Stimulated activated naive B cell treated with anti-CD40 and anti-IgM and Interleukin-4, amounts not matched to agents 10 μg/mL and 1 μg/mL and 100 μg/mL, for 72 hours (primary cell): ENCODE measurements at regions not wholly inside any gene's neighbourhood (a gene's known extent, or its start where the extent isn't known, plus 50 kb on each side); places are given as distances from the start of the nearest gene placed in this dataset.

Experiments used
- ATAC-seq, 2 donors: fragments of 150-1000 bp; cut with Tn5 transposase; replicated peaks; 2 replicates each; pipeline ENCODE4 v1.10.0; 2021; ENCODE audit warnings: moderate library complexity in 1 of 2
- DNase-seq: peaks from one replicate; pipeline ENCODE4 v3.0.0; 2021
- H3K27ac Mint-ChIP-seq: one replicate; pipeline ENCODE4 v1.8.0; 2022; ENCODE audit warnings: mild to moderate bottlenecking, mixed read lengths
- H3K27me3 Mint-ChIP-seq, 2 donors: one replicate each; pipeline ENCODE4 v1.8.0; 2022; ENCODE audit warnings: mixed read lengths in 2 of 2
- H3K36me3 Mint-ChIP-seq, 2 donors: one replicate each; pipeline ENCODE4 v1.8.0; 2022; ENCODE audit warnings: mixed read lengths in 2 of 2, mild to moderate bottlenecking in 1 of 2
- H3K4me1 Mint-ChIP-seq, 2 donors: one replicate each; pipeline ENCODE4 v1.8.0; 2022; ENCODE audit warnings: mixed read lengths in 2 of 2, mild to moderate bottlenecking in 1 of 2
- H3K4me3 Mint-ChIP-seq, 2 donors: one replicate each; pipeline ENCODE4 v1.8.0; 2022; ENCODE audit warnings: mild to moderate bottlenecking in 2 of 2, mixed read lengths in 2 of 2, moderate library complexity in 1 of 2
- H3K9me3 Mint-ChIP-seq, 2 donors: one replicate each; pipeline ENCODE4 v1.8.0; 2022; ENCODE audit warnings: mixed read lengths in 2 of 2, mild to moderate bottlenecking in 1 of 2

DNA sequence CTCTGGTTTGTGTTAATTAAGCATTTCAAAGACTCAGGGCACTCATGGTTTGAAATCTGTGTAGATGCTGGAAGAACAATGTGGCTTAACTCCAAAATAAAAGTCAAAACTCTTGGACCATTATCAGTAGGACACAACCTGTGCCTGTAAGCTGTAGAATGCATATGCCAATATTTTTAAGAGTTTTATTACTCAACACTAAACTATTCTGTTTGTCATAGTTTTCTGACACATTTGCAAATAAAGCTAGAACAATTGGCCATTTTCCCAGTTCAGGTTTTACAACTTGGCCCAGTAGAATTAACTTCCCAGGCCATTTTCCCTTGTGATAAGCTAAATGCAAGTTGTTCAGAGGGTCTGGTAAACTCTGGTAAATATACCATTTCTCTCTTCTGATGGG is 713.1 kb downstream of the CBLN2 start:
- DNase-seq (no peak), ATAC-seq (no peak)
- Mint-ChIP-seq H3K27ac (no peak overlapping the region), H3K4me3 (no peak overlapping the region), H3K36me3 (no peaks in the 10 kb centered on the region), H3K4me1 (no peaks in the 10 kb centered on the region), H3K27me3 (no peaks in the 10 kb centered on the region), H3K9me3 (no peaks in the 10 kb centered on the region)

DNA sequence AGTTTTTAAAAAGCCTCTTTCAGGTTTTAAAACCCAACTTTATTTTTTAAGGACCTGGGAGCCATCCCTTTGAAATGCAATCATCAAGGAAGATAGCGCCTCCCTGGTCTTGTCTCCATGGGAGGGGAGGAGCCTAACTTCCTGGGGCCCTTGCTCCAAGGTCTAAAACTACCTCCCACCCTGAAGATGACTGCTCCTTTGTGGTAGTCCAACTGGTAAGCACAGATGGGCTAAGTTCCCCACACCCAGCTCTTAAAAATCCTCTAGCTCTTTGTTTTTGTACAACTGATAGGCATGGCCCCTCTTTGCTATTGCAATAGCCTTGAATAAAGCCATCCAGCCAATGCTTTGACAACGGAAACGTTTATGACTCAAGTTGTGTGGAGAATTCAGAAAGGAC is 716.8 kb downstream of the CBLN2 start:
- Mint-ChIP-seq H3K9me3 (peaks cover 0 to 3% of the 10 kb centered on the region in 2 donors), H3K4me3 (no peak overlapping the region), H3K36me3 (no peaks in the 10 kb centered on the region)

DNA sequence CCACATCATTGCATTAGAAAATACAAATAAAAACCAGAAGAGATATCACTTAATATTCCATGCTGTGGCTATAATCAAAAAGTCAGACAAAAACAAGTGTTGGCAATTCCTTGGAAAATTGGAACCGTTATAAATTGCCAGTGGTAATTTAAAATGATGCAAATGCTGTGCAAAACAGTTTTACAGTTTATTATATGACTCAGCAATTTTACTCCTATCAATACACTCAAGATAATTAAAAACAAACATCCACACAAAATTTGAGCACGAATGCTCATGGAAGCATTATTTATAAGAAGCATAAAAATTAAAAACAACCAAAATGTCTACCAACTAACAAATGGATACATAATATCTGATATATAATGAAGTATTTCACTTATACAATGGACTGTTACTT is 728.8 kb downstream of the CBLN2 start:
- no peaks in the 10 kb centered on the region for H3K36me3 Mint-ChIP-seq
- H3K27me3 Mint-ChIP-seq = no peaks in the 10 kb centered on the region
- no peak overlapping the region for H3K27ac Mint-ChIP-seq
- no peak overlapping the region for H3K4me3 Mint-ChIP-seq
- no peaks in the 10 kb centered on the region for H3K4me1 Mint-ChIP-seq
- no peaks in the 10 kb centered on the region for H3K9me3 Mint-ChIP-seq
- DNase-seq = no peak
- ATAC-seq = no peak

More for the DNA sequence above, 716.8 kb downstream of the CBLN2 start:
- H3K4me1 Mint-ChIP-seq = no peaks in the 10 kb centered on the region
- no peaks in the 10 kb centered on the region for H3K27me3 Mint-ChIP-seq
- DNase-seq (no peak), ATAC-seq (no peak)
- no peak overlapping the region for H3K27ac Mint-ChIP-seq

DNA sequence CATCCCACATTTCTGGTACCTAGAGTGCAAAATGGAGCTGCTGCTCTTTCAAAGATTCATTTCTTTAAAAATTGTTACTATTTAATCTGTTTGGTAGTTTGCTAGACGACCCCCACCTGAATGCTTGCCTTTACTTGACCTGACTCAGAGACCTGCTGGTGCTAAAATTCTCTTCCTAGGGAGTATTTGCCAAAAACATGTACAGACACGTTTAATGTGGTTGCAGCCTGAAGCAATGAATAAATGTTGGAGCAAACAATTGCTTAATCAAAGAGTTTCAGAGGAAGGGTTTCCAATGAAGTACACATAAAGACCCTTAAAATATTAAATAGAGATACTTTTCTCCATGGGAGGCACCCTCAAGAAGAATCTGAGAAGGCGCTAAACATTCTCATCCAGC is 734.4 kb downstream of the CBLN2 start:
- DNase-seq (no peak), ATAC-seq (no peak)
- Mint-ChIP-seq H3K4me1 (no peaks in the 10 kb centered on the region), H3K27me3 (no peaks in the 10 kb centered on the region), H3K4me3 (no peak overlapping the region), H3K9me3 (peaks cover 1 to 3% of the 10 kb centered on the region in 2 donors), H3K36me3 (no peaks in the 10 kb centered on the region), H3K27ac (no peak overlapping the region)

DNA sequence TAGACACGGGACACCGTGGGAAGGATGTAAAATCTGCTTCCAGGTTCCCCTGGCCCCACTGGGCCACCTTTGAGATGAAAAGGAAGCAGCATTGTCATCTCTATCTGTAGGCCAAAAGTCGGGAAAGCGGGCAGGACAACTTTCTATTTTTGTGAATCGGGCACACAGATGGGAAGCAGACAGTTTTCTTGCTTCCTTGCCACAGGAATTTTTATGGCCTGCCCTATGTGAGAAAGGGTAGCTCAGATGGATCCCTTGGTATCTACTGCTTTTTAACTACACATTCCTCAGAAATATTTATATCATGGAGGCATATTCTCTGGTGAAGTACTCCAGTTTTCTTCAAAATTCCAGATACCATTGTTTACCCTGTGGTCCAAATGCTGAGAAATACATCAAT is 735.5 kb downstream of the CBLN2 start:
- no peak overlapping the region for H3K27ac Mint-ChIP-seq
- no peak for ATAC-seq
- no peaks in the 10 kb centered on the region for H3K36me3 Mint-ChIP-seq
- peaks cover 3 to 9% of the 10 kb centered on the region in 2 donors for H3K9me3 Mint-ChIP-seq
- H3K4me1 Mint-ChIP-seq = no peaks in the 10 kb centered on the region
- H3K27me3 Mint-ChIP-seq = no peaks in the 10 kb centered on the region
- DNase-seq = no peak
- no peak overlapping the region for H3K4me3 Mint-ChIP-seq

DNA sequence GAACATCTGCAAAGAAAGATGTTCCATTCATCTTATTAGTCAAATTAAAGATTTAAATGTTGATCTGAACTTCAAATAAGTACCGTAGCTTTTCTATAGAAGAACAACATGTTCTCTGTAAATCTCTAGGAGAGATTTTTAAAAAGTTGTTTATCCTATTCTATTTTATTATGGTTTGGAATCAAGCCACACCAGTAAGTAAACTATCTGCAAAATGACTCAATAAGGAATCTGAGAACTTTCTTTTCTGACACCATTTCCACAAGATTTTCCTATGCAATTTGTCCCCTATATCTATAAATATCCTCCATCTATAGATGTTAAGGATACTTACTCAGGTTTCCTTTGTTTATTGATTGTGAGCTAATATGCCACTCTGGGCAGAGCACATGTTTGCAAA is 736.6 kb downstream of the CBLN2 start:
- no peak for ATAC-seq
- H3K36me3 Mint-ChIP-seq = no peaks in the 10 kb centered on the region

DNA sequence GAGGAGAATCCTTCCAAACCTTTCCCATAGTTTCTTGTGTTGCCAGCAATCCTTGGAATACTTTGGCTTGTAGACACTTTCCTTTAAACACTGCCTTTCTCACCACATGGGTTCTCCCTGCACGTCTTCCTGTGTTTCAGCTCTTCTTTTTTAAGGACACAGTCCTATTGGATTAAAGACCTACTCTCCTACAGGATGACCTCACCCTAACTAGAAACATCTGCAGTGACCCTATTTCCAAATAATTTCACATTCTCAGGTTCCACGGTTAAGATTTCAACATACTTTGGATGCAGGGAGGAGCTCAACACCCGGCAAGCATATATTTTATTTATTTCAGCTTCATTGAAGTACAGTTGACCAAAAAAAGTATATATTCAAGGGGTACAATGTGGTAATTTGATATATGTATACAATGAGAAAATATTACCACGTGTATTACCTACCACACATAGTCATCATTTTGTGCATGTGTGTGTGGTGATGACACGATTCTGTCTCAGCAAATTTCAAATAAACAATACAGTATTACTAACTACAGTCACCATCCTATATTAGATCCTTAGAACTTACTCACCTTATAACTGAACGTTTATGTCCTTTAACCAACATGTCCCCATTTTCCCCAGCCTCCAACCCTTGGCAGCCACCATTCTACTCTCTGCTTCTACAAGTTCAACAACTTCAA is 745.0 kb downstream of the CBLN2 start:
- Mint-ChIP-seq H3K4me1 (no peaks in the 10 kb centered on the region), H3K4me3 (no peak overlapping the region), H3K36me3 (no peaks in the 10 kb centered on the region), H3K9me3 (peaks cover 3 to 8% of the 10 kb centered on the region in 2 donors), H3K27ac (no peak overlapping the region), H3K27me3 (no peaks in the 10 kb centered on the region)
- ATAC-seq (no peak), DNase-seq (no peak)

More for the DNA sequence above, 736.6 kb downstream of the CBLN2 start:
- Mint-ChIP-seq H3K27me3 (no peaks in the 10 kb centered on the region), H3K4me1 (no peaks in the 10 kb centered on the region), H3K4me3 (no peak overlapping the region), H3K9me3 (peaks cover 3 to 9% of the 10 kb centered on the region in 2 donors), H3K27ac (no peak overlapping the region)
- no peak for DNase-seq

DNA sequence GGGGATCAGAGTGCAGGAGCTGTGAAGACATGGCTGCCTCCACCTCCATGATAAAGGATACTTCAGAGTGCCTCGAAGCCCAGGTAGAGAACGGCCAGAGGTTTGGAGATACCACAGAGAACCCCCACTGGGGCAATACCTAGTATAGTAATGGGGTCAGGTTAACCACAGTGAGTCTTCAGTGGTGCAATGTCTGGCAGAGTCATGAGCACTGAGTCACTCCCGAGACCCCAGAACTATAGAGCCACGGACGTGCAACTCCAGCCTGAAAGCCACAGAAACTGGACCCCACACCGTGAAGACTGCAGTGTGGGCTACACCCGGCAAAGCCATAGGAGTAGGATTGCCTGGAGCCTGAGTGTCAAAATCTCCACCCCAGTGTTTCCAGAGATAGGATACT is 746.6 kb downstream of the CBLN2 start:
- Mint-ChIP-seq H3K27ac (no peak overlapping the region), H3K27me3 (no peaks in the 10 kb centered on the region), H3K36me3 (no peaks in the 10 kb centered on the region), H3K4me1 (no peaks in the 10 kb centered on the region), H3K4me3 (no peak overlapping the region), H3K9me3 (peaks cover 1 to 3% of the 10 kb centered on the region in 2 donors)
- ATAC-seq (peak in 1 of 2 donors; percentile 27), DNase-seq (no peak)

DNA sequence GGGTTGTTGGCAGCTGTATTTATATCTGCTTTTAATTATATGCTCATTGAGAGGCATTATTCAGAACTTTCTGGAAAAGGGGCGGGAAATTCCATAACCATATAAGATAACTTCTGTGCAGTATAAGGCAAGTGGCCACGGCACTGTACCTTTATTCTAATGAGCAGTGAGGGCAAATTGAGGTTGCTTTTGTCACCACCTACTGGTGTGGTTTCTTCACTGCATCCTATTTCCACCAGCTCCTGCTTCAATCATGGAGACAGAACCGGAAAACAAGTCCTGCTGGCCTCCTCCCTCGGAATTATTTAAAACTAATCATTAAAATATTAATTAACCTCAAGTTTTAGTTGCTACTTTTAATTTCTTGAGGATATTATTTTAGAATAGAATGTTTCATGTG is 759.4 kb downstream of the CBLN2 start:
- H3K4me1 Mint-ChIP-seq = no peaks in the 10 kb centered on the region
- H3K4me3 Mint-ChIP-seq = no peak overlapping the region
- DNase-seq (no peak), ATAC-seq (peak; percentile 23 to 61)
- H3K27me3 Mint-ChIP-seq = no peaks in the 10 kb centered on the region
- H3K9me3 Mint-ChIP-seq = no peaks in the 10 kb centered on the region
- no peaks in the 10 kb centered on the region for H3K36me3 Mint-ChIP-seq
- H3K27ac Mint-ChIP-seq = no peak overlapping the region

DNA sequence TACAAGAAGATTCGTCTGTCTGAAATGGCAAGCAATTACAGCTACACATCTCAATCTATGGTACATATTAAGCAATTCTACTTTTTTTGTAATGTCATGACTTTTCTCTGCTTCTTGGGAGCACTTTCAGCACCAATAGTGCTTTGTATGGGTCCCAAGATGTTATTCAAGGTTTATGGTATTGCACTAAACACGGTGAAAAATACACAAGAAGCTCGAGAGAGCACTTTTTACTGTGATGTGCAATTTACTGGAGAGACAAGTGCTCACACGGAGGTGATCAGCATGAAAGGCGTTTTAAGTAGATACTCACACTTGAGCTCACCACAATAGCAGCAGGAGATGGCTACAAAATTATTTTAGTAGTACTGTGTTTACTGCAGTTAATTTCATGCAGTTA is 783.6 kb downstream of the CBLN2 start:
- no peak overlapping the region for H3K4me3 Mint-ChIP-seq
- no peak for ATAC-seq
- H3K27me3 Mint-ChIP-seq = no peaks in the 10 kb centered on the region
- no peak overlapping the region for H3K27ac Mint-ChIP-seq
- H3K4me1 Mint-ChIP-seq = no peaks in the 10 kb centered on the region
- H3K36me3 Mint-ChIP-seq = no peaks in the 10 kb centered on the region
- DNase-seq = no peak
- peaks cover 0 to 6% of the 10 kb centered on the region in 2 donors for H3K9me3 Mint-ChIP-seq

DNA sequence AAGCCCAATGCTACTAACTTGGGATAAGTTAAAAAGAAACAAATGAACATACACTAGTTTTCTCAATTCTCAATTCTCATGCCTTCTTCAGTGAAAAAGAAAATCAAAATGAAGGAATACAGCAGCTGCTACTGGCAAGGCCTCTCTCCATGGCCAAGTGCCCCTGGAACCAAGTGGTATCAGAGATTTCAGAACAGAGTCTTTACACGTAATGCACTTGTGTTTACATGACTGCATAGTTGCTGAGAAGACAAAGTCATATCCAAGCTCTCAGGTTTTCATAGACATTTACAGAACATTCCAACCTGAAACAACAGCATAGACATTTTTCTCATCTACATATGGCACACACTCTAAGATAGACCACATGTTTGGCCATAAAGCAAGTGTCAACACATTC is 789.9 kb downstream of the CBLN2 start:
- H3K27ac Mint-ChIP-seq = no peak overlapping the region
- H3K36me3 Mint-ChIP-seq = no peaks in the 10 kb centered on the region
- H3K4me1 Mint-ChIP-seq = no peaks in the 10 kb centered on the region
- no peak overlapping the region for H3K4me3 Mint-ChIP-seq
- ATAC-seq (no peak), DNase-seq (no peak)
- peaks cover 0 to 7% of the 10 kb centered on the region in 2 donors for H3K9me3 Mint-ChIP-seq
- no peaks in the 10 kb centered on the region for H3K27me3 Mint-ChIP-seq

DNA sequence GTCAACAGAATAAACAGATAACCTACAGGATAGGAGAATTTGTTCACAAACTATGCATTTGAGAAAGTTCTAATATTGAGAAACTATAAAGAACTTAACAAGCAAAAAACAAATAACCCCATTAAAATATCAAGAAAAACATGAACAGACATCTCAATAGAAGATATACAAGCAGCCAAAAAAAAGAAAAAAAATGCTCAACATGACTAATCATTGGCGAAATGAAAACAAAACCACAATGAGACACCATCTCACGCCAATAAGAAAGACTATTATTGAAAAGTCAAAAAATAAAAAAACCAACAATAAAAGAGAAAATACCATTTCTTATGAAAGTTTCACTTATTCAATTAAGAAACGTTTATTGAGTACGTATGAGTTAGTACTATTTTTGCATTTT is 800.5 kb downstream of the CBLN2 start:
- ATAC-seq (no peak), DNase-seq (no peak)
- Mint-ChIP-seq H3K27me3 (no peaks in the 10 kb centered on the region), H3K9me3 (peaks cover 8 to 14% of the 10 kb centered on the region in 2 donors), H3K36me3 (no peaks in the 10 kb centered on the region), H3K4me3 (no peak overlapping the region), H3K4me1 (no peaks in the 10 kb centered on the region), H3K27ac (no peak overlapping the region)

DNA sequence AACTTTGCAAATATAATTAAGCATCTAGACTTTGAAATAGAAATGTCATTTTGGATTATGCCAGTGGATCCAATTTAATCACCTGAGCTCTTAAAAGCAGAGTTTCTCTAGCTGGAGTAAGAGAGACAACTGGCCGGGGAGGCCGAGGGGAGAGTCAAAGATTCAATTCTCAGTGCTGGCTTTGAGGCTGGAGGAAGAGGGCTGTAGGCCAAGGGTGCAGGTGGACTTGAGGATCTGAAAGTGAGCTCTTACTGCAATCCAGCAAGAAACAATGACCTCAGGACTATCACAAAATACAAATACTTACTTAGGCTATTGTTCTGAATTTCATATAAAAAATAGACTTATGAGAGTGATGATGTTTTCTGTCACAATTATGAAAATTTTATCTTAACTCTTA is 814.5 kb downstream of the CBLN2 start:
- Mint-ChIP-seq H3K36me3 (no peaks in the 10 kb centered on the region), H3K27ac (no peak overlapping the region), H3K4me3 (no peak overlapping the region), H3K9me3 (peaks cover 0 to 3% of the 10 kb centered on the region in 2 donors), H3K4me1 (no peaks in the 10 kb centered on the region), H3K27me3 (no peaks in the 10 kb centered on the region)
- ATAC-seq (no peak), DNase-seq (no peak)

DNA sequence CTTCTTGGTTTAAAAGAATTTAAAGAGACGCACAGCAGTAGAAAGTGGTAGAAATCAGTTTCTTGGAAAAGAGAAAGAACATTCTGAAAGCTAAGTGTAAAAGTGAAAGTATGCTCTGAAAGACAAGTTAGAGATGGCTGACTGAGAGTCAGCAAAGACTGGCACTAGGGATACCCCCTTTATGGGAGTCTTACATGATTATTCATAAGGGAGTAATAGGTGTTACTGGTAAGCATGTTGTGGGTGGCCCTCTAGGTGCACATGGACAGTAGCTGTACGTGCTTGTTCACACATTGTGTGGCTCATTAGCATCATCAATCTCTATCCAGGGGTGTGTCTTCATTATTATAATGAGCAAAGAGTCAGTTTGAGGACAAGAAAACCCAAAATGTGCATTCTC is 816.2 kb downstream of the CBLN2 start:
- no peak for DNase-seq
- Mint-ChIP-seq H3K4me3 (no peak overlapping the region), H3K27me3 (no peaks in the 10 kb centered on the region), H3K4me1 (no peaks in the 10 kb centered on the region), H3K9me3 (peaks cover 0 to 3% of the 10 kb centered on the region in 2 donors), H3K27ac (no peak overlapping the region), H3K36me3 (no peaks in the 10 kb centered on the region)
- peak in 1 of 2 donors; percentile 27 for ATAC-seq

DNA sequence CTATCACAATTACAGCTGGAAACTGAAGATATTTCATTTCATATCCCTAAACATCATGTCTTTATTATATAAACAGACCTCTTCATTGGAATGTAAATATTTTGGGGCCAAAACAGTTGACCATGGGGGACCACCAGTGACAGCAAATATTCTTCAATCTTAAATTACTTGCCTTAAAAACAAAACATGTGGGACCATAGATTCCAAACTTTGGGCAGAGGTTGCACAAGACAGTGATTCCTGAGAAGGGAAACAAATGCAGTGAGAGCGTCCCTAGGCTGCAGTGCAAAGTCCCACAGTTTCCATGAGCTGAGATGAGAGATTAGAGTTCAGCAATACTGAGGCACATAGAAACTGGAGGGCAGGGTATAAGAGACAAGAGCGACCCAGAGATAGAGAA is 818.9 kb downstream of the CBLN2 start:
- ATAC-seq (no peak), DNase-seq (no peak)
- H3K4me1 Mint-ChIP-seq = no peaks in the 10 kb centered on the region

More for the DNA sequence above, 818.9 kb downstream of the CBLN2 start:
- H3K27me3 Mint-ChIP-seq = no peaks in the 10 kb centered on the region
- H3K9me3 Mint-ChIP-seq = peaks cover 0 to 3% of the 10 kb centered on the region in 2 donors
- no peaks in the 10 kb centered on the region for H3K36me3 Mint-ChIP-seq
- no peak overlapping the region for H3K4me3 Mint-ChIP-seq
- no peak overlapping the region for H3K27ac Mint-ChIP-seq
